Mesenchymal stem cell (in vitro differentiated cells and primary cell): ENCODE measurements at regions not wholly inside any gene's neighbourhood (a gene's known extent, or its start where the extent isn't known, plus 50 kb on each side); places are given as distances from the start of the nearest gene placed in this dataset.
A peak's percentile ranks its signal among the peaks of the same experiment; 100 is the strongest.

Experiments used
- DNase-seq: peaks from one replicate; pipeline ENCODE4 v3.0.0-alpha.2; 2013
- H2AFZ ChIP-seq: one replicate; pipeline ENCODE4 v1.6.1; 2013; ENCODE audit warnings: low read depth, mild to moderate bottlenecking, control low read depth, inconsistent platforms, low read length, moderate library complexity
- H2AK5ac ChIP-seq: 2 replicates; pipeline ENCODE4 v1.6.1; 2013; ENCODE audit warnings: low read length, moderate library complexity, mild to moderate bottlenecking, inconsistent platforms; ENCODE audit not compliant: severe bottlenecking
- H2BK120ac ChIP-seq: one replicate; pipeline ENCODE4 v1.6.1; 2013; ENCODE audit warnings: low read depth, mild to moderate bottlenecking, inconsistent platforms, low read length, moderate library complexity
- H2BK12ac ChIP-seq, 2 experiments: one replicate each; pipeline ENCODE4 v1.6.1; 2013; ENCODE audit warnings: inconsistent platforms in 2 of 2, low read length in 2 of 2, mild to moderate bottlenecking in 2 of 2, moderate library complexity in 2 of 2, control low read depth in 1 of 2
- H2BK15ac ChIP-seq: one replicate; pipeline ENCODE4 v1.6.1; 2013; ENCODE audit warnings: mild to moderate bottlenecking, low read depth, inconsistent platforms; ENCODE audit not compliant: poor library complexity, severe bottlenecking
- H2BK5ac ChIP-seq: 2 replicates; pipeline ENCODE4 v1.6.1; 2013; ENCODE audit warnings: low read depth, mild to moderate bottlenecking, low read length, control low read depth, inconsistent platforms; ENCODE audit not compliant: poor library complexity, severe bottlenecking
- H3K14ac ChIP-seq, 2 experiments: one replicate each; pipeline ENCODE4 v1.6.1; 2013; ENCODE audit warnings: inconsistent platforms in 2 of 2, low read length in 2 of 2, control low read depth in 1 of 2, mild to moderate bottlenecking in 1 of 2, moderate library complexity in 1 of 2
- H3K18ac ChIP-seq, 2 experiments: one replicate each; pipeline ENCODE4 v1.6.1; 2013; ENCODE audit warnings: inconsistent platforms in 2 of 2, low read length in 2 of 2, control low read depth in 1 of 2, low read depth in 1 of 2, mild to moderate bottlenecking in 1 of 2
- H3K23ac ChIP-seq, 2 experiments: one replicate each; pipeline ENCODE4 v1.6.1; 2013; ENCODE audit warnings: inconsistent platforms in 2 of 2, low read length in 2 of 2, mild to moderate bottlenecking in 2 of 2, moderate library complexity in 2 of 2, control low read depth in 1 of 2
- H3K27ac ChIP-seq: 2 replicates; pipeline ENCODE4 v1.5.1; 2013; ENCODE audit warnings: mild to moderate bottlenecking, moderate library complexity, low read length, control low read depth, inconsistent platforms; ENCODE audit not compliant: poor library complexity, severe bottlenecking
- H3K27me3 ChIP-seq, 2 experiments: 2 replicates each; pipeline versions ENCODE4 v1.6.1 to v1.7.0; 2013; ENCODE audit warnings: low read length in 2 of 2, mild to moderate bottlenecking in 2 of 2, moderate library complexity in 2 of 2, control low read depth in 1 of 2, inconsistent platforms in 1 of 2; ENCODE audit not compliant: control insufficient read depth in 1 of 2, insufficient read depth in 1 of 2
- H3K36me3 ChIP-seq, 2 experiments: 2 replicates each; pipeline versions ENCODE4 v1.6.1 to v1.7.0; 2013; ENCODE audit warnings: low read length in 2 of 2, control low read depth in 1 of 2, inconsistent platforms in 1 of 2, low read depth in 1 of 2, mild to moderate bottlenecking in 1 of 2; ENCODE audit not compliant: insufficient read depth in 2 of 2, control insufficient read depth in 1 of 2
- H3K4ac ChIP-seq, 2 experiments: one replicate each; pipeline ENCODE4 v1.6.1; 2013; ENCODE audit warnings: inconsistent platforms in 2 of 2, low read length in 2 of 2, mild to moderate bottlenecking in 2 of 2, moderate library complexity in 2 of 2, control low read depth in 1 of 2, low read depth in 1 of 2
- H3K4me1 ChIP-seq: 2 replicates; pipeline ENCODE4 v1.6.1; 2013; ENCODE audit warnings: low read depth, low read length, control low read depth; ENCODE audit not compliant: control insufficient read depth, insufficient read depth
- H3K4me2 ChIP-seq: 2 replicates; pipeline ENCODE4 v1.6.1; 2013; ENCODE audit warnings: low read length, mild to moderate bottlenecking, inconsistent platforms; ENCODE audit not compliant: poor library complexity, severe bottlenecking
- H3K4me3 ChIP-seq, 2 experiments: 2 replicates each; pipeline versions ENCODE4 v1.5.1 to v1.7.0; 2013; ENCODE audit warnings: low read length in 2 of 2, mild to moderate bottlenecking in 2 of 2, control low read depth in 1 of 2, low read depth in 1 of 2; ENCODE audit not compliant: insufficient read depth in 1 of 2
- H3K79me1 ChIP-seq: replicated peaks from 2 replicates; pipeline ENCODE4 v1.6.1; 2013; ENCODE audit warnings: mild to moderate bottlenecking, control low read depth, low read length, inconsistent platforms; ENCODE audit not compliant: poor library complexity, severe bottlenecking
- H3K9ac ChIP-seq: 2 replicates; pipeline ENCODE4 v1.7.0; 2013; ENCODE audit warnings: mild to moderate bottlenecking, low read length, moderate library complexity
- H3K9me3 ChIP-seq: 2 replicates; pipeline ENCODE4 v1.7.0; 2013; ENCODE audit warnings: mild to moderate bottlenecking, low read length; ENCODE audit not compliant: control insufficient read depth
- H4K8ac ChIP-seq: one replicate; pipeline ENCODE4 v1.6.1; 2013; ENCODE audit warnings: inconsistent platforms, mild to moderate bottlenecking, low read length, moderate library complexity
- H4K91ac ChIP-seq: one replicate; pipeline ENCODE4 v1.6.1; 2013; ENCODE audit warnings: mild to moderate bottlenecking, low read length, inconsistent platforms
- WGBS: methylation state at CpG from one replicate; pipeline ENCODE4 v1.1.7; 2013; ENCODE audit warnings: mixed read lengths; 5-methylcytosine and 5-hydroxymethylcytosine counted together

DNA sequence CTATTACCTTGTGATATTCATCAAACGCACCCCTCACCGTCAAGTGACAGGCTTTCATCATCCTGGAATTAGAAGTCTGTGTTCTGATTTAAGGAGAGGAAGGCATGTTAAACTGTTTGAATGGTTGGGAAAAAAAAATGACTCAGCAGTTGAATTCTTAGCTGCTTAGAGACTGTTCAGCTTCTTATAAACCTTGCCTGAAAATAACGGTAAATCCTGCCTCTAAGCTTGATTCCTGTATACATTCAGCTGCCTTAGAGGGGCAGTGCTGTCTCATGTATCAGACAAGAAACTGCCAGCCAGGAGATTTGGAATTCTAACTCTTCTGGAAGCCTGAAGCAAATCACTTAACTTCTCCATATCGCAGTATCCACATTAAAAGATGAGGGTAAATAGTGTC lies 437.4 kb downstream of the JRKL start:
- no peak overlapping the region for H3K23ac ChIP-seq
- H4K91ac ChIP-seq = no peak overlapping the region
- H3K27me3 ChIP-seq = no peaks in the 10 kb centered on the region
- no peak overlapping the region for H2BK15ac ChIP-seq
- H3K4me2 ChIP-seq = no peak overlapping the region
- no peaks in the 10 kb centered on the region for H3K79me1 ChIP-seq
- H3K18ac ChIP-seq = no peak overlapping the region
- no peaks in the 10 kb centered on the region for H3K36me3 ChIP-seq
- no peak overlapping the region for H2AK5ac ChIP-seq
- no peak overlapping the region for H2BK12ac ChIP-seq
- no peaks in the 10 kb centered on the region for H3K9me3 ChIP-seq
- no peak overlapping the region for H2BK120ac ChIP-seq
- peak; percentile 53 for DNase-seq
- no peak overlapping the region for H3K27ac ChIP-seq
- no peak overlapping the region for H4K8ac ChIP-seq
- H2BK5ac ChIP-seq = no peak overlapping the region
- no peaks in the 10 kb centered on the region for H3K4me1 ChIP-seq
- no peak overlapping the region for H3K4ac ChIP-seq
- no peak overlapping the region for H2AFZ ChIP-seq
- H3K14ac ChIP-seq = no peak overlapping the region
- WGBS = 75% methylated on average over 3 of the region's 4 CpGs
- H3K4me3 ChIP-seq = no peak overlapping the region
- H3K9ac ChIP-seq = peak overlapping the region; percentile 28

DNA sequence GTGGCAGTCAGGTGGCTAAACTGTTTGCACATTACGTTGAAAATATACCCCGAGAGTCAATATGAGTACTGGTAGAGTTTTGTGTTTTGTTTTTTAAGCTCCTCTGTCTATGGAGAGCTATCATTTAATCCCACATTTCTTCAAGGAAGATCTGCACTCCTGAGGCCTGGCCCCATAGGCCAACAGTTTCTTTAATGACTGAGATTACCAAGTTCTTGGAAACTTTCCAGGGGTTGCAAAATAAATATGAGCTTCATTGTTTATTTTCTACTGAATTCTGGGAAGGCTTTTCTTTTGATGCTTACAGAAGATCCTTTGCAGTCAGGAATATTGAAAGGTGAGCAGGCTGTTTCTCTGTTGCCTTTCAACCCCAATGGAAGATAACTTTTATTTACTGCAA lies 452.0 kb downstream of the JRKL start:
- no peak overlapping the region for H4K8ac ChIP-seq
- H4K91ac ChIP-seq = no peak overlapping the region
- no CpG with 5 or more reads among the region's 2 CpGs for WGBS
- no peak overlapping the region for H2BK15ac ChIP-seq
- H3K27ac ChIP-seq = no peak overlapping the region
- no peaks in the 10 kb centered on the region for H3K9me3 ChIP-seq
- no peak overlapping the region for H3K9ac ChIP-seq
- no peak overlapping the region for H2AK5ac ChIP-seq
- no peak for DNase-seq
- no peak overlapping the region for H3K4me3 ChIP-seq
- H2AFZ ChIP-seq = no peak overlapping the region
- no peaks in the 10 kb centered on the region for H3K27me3 ChIP-seq
- no peak overlapping the region for H3K4ac ChIP-seq
- no peaks in the 10 kb centered on the region for H3K79me1 ChIP-seq
- no peak overlapping the region for H3K18ac ChIP-seq
- H3K23ac ChIP-seq = no peak overlapping the region
- no peak overlapping the region for H3K14ac ChIP-seq
- no peak overlapping the region for H2BK120ac ChIP-seq
- no peaks in the 10 kb centered on the region for H3K36me3 ChIP-seq
- no peak overlapping the region for H2BK12ac ChIP-seq
- no peaks in the 10 kb centered on the region for H3K4me1 ChIP-seq
- no peak overlapping the region for H3K4me2 ChIP-seq
- H2BK5ac ChIP-seq = no peak overlapping the region

DNA sequence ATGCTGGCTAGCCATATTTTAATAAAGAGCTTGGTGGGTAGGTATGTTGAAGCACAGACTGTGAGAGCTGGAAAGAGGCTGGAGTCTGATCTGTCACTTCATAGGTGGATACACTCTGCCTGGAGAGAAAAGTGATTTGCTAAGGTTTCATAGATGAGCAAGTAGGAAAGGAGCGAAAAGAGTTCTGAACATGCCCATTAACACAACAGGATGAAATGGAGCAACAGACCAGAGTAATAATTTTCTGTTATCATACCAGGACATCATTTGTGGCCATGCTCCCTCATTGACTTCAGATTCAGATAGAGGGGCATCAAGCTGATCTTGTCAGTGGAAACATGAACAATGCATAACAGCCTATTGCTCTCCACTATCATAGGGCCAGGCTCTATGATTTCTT lies 452.9 kb downstream of the JRKL start:
- no peak overlapping the region for H2AFZ ChIP-seq
- H2BK5ac ChIP-seq = no peak overlapping the region
- no peak overlapping the region for H2BK120ac ChIP-seq
- 92% methylated on average over 1 of the region's 1 CpG for WGBS
- H3K23ac ChIP-seq = no peak overlapping the region
- H3K27me3 ChIP-seq = no peaks in the 10 kb centered on the region
- no peak overlapping the region for H3K18ac ChIP-seq
- H3K27ac ChIP-seq = no peak overlapping the region
- no peak overlapping the region for H2AK5ac ChIP-seq
- H3K4ac ChIP-seq = no peak overlapping the region
- H2BK12ac ChIP-seq = no peak overlapping the region
- no peaks in the 10 kb centered on the region for H3K79me1 ChIP-seq
- H3K4me1 ChIP-seq = no peaks in the 10 kb centered on the region
- H3K4me2 ChIP-seq = no peak overlapping the region
- H3K9ac ChIP-seq = no peak overlapping the region
- H3K4me3 ChIP-seq = no peak overlapping the region
- H4K91ac ChIP-seq = no peak overlapping the region
- no peaks in the 10 kb centered on the region for H3K9me3 ChIP-seq
- no peak for DNase-seq
- H4K8ac ChIP-seq = no peak overlapping the region
- H3K14ac ChIP-seq = no peak overlapping the region
- no peaks in the 10 kb centered on the region for H3K36me3 ChIP-seq
- no peak overlapping the region for H2BK15ac ChIP-seq

DNA sequence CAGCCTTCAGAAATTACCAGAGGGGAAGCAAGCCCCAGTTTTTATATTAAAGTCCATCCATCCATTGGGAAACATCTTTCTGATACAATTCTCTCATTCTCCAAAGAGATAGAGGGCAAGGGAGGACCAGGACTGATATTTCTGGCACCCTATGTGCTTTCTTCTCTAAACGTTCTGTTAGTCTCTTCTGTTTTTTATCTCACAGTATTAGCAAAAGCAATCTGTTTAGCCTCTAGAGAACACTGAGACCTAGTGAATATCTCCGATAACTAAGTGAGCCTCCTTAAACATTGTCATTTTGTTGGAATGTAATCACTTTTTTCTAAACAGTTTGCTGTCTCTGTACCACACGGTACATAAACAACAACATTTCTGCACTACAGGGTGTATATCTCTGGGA lies 464.6 kb downstream of the JRKL start:
- Histone ChIP-seq H3K4me3 (no peak overlapping the region), H3K36me3 (no peaks in the 10 kb centered on the region), H3K4me1 (no peaks in the 10 kb centered on the region), H3K18ac (no peak overlapping the region), H3K9ac (no peak overlapping the region), H4K8ac (no peak overlapping the region), H3K4ac (no peak overlapping the region), H2AK5ac (no peak overlapping the region), H3K23ac (no peak overlapping the region), H3K27me3 (no peaks in the 10 kb centered on the region), H3K4me2 (no peak overlapping the region), H2BK5ac (no peak overlapping the region), H4K91ac (no peak overlapping the region), H2BK120ac (no peak overlapping the region), H3K9me3 (no peaks in the 10 kb centered on the region), H2AFZ (no peak overlapping the region), H3K14ac (no peak overlapping the region), H3K27ac (no peak overlapping the region), H2BK12ac (no peak overlapping the region), H3K79me1 (no peaks in the 10 kb centered on the region), H2BK15ac (no peak overlapping the region)
- WGBS = 71% methylated on average over 1 of the region's 3 CpGs
- DNase-seq = no peak
